Colon (tissue), 2 donors: ENCODE measurements at regions not wholly inside any gene's neighbourhood (a gene's known extent, or its start where the extent isn't known, plus 50 kb on each side); places are given as distances from the start of the nearest gene placed in this dataset.

Source experiments
- FAIRE-seq: peaks from 2 replicates; lab custom pipeline; 2012; peaks lifted over from hg19 to GRCh38; lab: Jason Lieb, UNC
- donor health status: control.
- donor health status: control.

- FAIRE-seq = no peak
These were observed 717.3 kb downstream of the MRPL39 start for GRCh38 chr21:24890021-24890420.

GRCh38 chr21:24881506-24881905, 725.8 kb downstream of the MRPL39 start:
- FAIRE-seq = no peak

GRCh38 chr21:24870633-24871032, 736.6 kb downstream of the MRPL39 start:
- no peak for FAIRE-seq

- FAIRE-seq = no peak
These were observed 737.4 kb downstream of the MRPL39 start for GRCh38 chr21:24869862-24870261.

- FAIRE-seq = no peak
These were observed 739.2 kb downstream of the MRPL39 start for GRCh38 chr21:24868117-24868516.

GRCh38 chr21:24861471-24861870, 745.8 kb downstream of the MRPL39 start:
- no peak for FAIRE-seq

GRCh38 chr21:24856326-24856725, 751.0 kb downstream of the MRPL39 start:
- FAIRE-seq = no peak

- no peak for FAIRE-seq
These were observed 754.6 kb downstream of the MRPL39 start for GRCh38 chr21:24852610-24853195.

GRCh38 chr21:24850121-24850520, 757.2 kb downstream of the MRPL39 start:
- no peak for FAIRE-seq

- FAIRE-seq = no peak
These were observed 762.6 kb downstream of the MRPL39 start for GRCh38 chr21:24844671-24845070.

- FAIRE-seq = no peak
These were observed 767.0 kb downstream of the MRPL39 start for GRCh38 chr21:24840287-24840686.

- FAIRE-seq = no peak
These were observed 774.3 kb downstream of the MRPL39 start for GRCh38 chr21:24832961-24833360.

- FAIRE-seq = no peak
These were observed 777.9 kb downstream of the MRPL39 start for GRCh38 chr21:24829397-24829796.

- no peak for FAIRE-seq
These were observed 780.5 kb downstream of the MRPL39 start for GRCh38 chr21:24826822-24827221.

- no peak for FAIRE-seq
These were observed 781.9 kb downstream of the MRPL39 start for GRCh38 chr21:24825348-24825747.

GRCh38 chr21:24824209-24824608, 783.1 kb downstream of the MRPL39 start:
- FAIRE-seq = no peak

- no peak for FAIRE-seq
These were observed 784.0 kb downstream of the MRPL39 start for GRCh38 chr21:24823247-24823646.

- no peak for FAIRE-seq
These were observed 822.2 kb downstream of the MRPL39 start for GRCh38 chr21:24785033-24785432.

GRCh38 chr21:24781146-24781545, 826.1 kb downstream of the MRPL39 start:
- no peak for FAIRE-seq

- FAIRE-seq = no peak
These were observed 847.8 kb downstream of the MRPL39 start for GRCh38 chr21:24759348-24760075.

GRCh38 chr21:24738063-24738462, 869.2 kb downstream of the MRPL39 start:
- FAIRE-seq = no peak

- FAIRE-seq = no peak
These were observed 869.9 kb downstream of the MRPL39 start for GRCh38 chr21:24737296-24737850.

GRCh38 chr21:24730661-24731060, 876.6 kb downstream of the MRPL39 start:
- no peak for FAIRE-seq

- FAIRE-seq = no peak
These were observed 877.7 kb downstream of the MRPL39 start for GRCh38 chr21:24729568-24729967.
